ENCODE measurements at regions not wholly inside any gene's neighbourhood (a gene's known extent, or its start where the extent isn't known, plus 50 kb on each side); places are given as distances from the start of the nearest gene placed in this dataset.
"Not testable (repeated sequence)": the region's sequence is repeated elsewhere in the genome, so short reads cannot be mapped to it uniquely, and the experiment has no call there.

- TF ChIP-seq CTCF (optimal IDR thresholded peaks at IDR 0.05 in 1 of 3, IDR thresholded peaks at IDR 0.05 in 1 of 3, conservative IDR thresholded peaks at IDR 0.05 in 1 of 3; ENCODE audit: extremely low read depth in 1 of 3, insufficient read depth in 2 of 3, low read length in 3 of 3); EZH2 (IDR thresholded peaks at IDR 0.05; ENCODE audit: low read length): not testable (repeated sequence)
These were observed 61.9 kb upstream of the EEF2KMT start for GRCh38 chr16:5159537-5159936.

Measured in keratinocyte (primary cell).